Ishikawa (cell line): ENCODE measurements at regions not wholly inside any gene's neighbourhood (a gene's known extent, or its start where the extent isn't known, plus 50 kb on each side); places are given as distances from the start of the nearest gene placed in this dataset.

ENCODE experiments used
- CEBPB ChIP-seq: IDR thresholded peaks from 2 replicates; pipeline ENCODE4 v1.6.1; 2012
- CREB1 ChIP-seq: IDR thresholded peaks from 2 replicates; pipeline ENCODE4 v1.6.1; 2012; ENCODE audit warnings: low read depth
- EGR1 ChIP-seq: IDR thresholded peaks from 2 replicates; pipeline ENCODE4 v1.6.1; 2012
- EP300 ChIP-seq: IDR thresholded peaks from 2 replicates; pipeline ENCODE4 v1.6.1; 2012; ENCODE audit warnings: borderline replicate concordance
- FOXM1 ChIP-seq: IDR thresholded peaks from 2 replicates; pipeline ENCODE4 v1.6.1; 2012; ENCODE audit warnings: low read depth, borderline replicate concordance
- MAX ChIP-seq: IDR thresholded peaks from 2 replicates; pipeline ENCODE4 v1.6.1; 2012
- NFIC ChIP-seq: IDR thresholded peaks from 2 replicates; pipeline ENCODE4 v1.6.1; 2012
- RAD21 ChIP-seq: IDR thresholded peaks from 2 replicates; pipeline ENCODE4 v1.6.1; 2012; ENCODE audit warnings: low read depth
- REST ChIP-seq: IDR thresholded peaks from 2 replicates; pipeline ENCODE4 v1.6.1; 2012; ENCODE audit warnings: low read depth, mild to moderate bottlenecking
- TAF1 ChIP-seq: IDR thresholded peaks from 2 replicates; pipeline ENCODE4 v1.6.1; 2012; ENCODE audit warnings: low read depth, mild to moderate bottlenecking
- TCF12 ChIP-seq: IDR thresholded peaks from 2 replicates; pipeline ENCODE4 v1.6.1; 2012; ENCODE audit warnings: low read depth
- TEAD4 ChIP-seq: IDR thresholded peaks from 2 replicates; pipeline ENCODE4 v1.6.1; 2012
- USF1 ChIP-seq: IDR thresholded peaks from 2 replicates; pipeline ENCODE4 v1.6.1; 2012
- YY1 ChIP-seq: IDR thresholded peaks from 2 replicates; pipeline ENCODE4 v1.6.1; 2012; ENCODE audit warnings: low read depth
- ZBTB7A ChIP-seq: IDR thresholded peaks from 2 replicates; pipeline ENCODE4 v1.6.1; 2012; ENCODE audit warnings: low read depth

GRCh38 chr4:85149676-85150075, 183.2 kb upstream of the WDFY3 start:
- TF ChIP-seq CREB1 (no peak), USF1 (no peak), NFIC (no peak), TCF12 (no peak), CEBPB (no peak), RAD21 (no peak), EP300 (no peak), YY1 (no peak), FOXM1 (no peak), ZBTB7A (no peak)

GRCh38 chr4:85151371-85151770, 184.9 kb upstream of the WDFY3 start:
- TF ChIP-seq NFIC (no peak), RAD21 (no peak), REST (no peak), TAF1 (no peak), ZBTB7A (no peak)

- TF ChIP-seq MAX: no peak
- no peak for TF ChIP-seq FOXM1
- no peak for TF ChIP-seq ZBTB7A
- no peak for TF ChIP-seq EGR1
- TF ChIP-seq USF1: no peak
- TF ChIP-seq NFIC: no peak
- no peak for TF ChIP-seq RAD21
- TF ChIP-seq CEBPB: no peak
Observed at GRCh38 chr4:85151786-85152185, 185.3 kb upstream of the WDFY3 start.

GRCh38 chr4:85152480-85152879, 186.0 kb upstream of the WDFY3 start:
- TF ChIP-seq TCF12: no peak
- no peak for TF ChIP-seq RAD21
- no peak for TF ChIP-seq CREB1
- no peak for TF ChIP-seq EGR1
- TF ChIP-seq MAX: no peak
- no peak for TF ChIP-seq REST
- TF ChIP-seq USF1: no peak

- TF ChIP-seq USF1 (no peak), EP300 (no peak), FOXM1 (no peak), YY1 (no peak), RAD21 (no peak), REST (no peak), NFIC (no peak), CEBPB (no peak), MAX (no peak), TEAD4 (no peak)
Observed at GRCh38 chr4:85153221-85153620, 186.7 kb upstream of the WDFY3 start.
